ENCODE measurements at regions not wholly inside any gene's neighbourhood (a gene's known extent, or its start where the extent isn't known, plus 50 kb on each side); places are given as distances from the start of the nearest gene placed in this dataset.

DNA sequence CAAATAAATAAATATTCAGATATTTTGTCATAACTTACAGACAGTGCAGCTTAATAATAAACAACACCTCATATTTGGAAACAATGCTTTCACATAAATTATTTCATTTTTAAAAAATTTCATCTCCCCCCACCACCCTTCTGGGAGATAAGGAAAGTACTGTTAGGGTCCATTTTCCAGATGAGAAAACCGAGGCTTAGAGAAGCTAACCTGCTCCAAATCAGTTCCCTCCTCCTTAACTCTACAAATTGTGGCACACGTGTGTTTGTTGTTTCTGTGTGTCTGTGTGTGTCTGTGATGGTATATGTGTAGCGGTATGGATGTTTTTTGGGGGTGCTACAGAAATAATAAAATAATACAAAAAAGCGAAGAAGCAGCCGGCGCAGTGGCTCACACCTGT, 54.2 kb upstream of the NAA20 start:
- POLR2A ChIA-PET: no interaction called here
- no peak for ATAC-seq
- no peak for FAIRE-seq
- H4K20me1 ChIP-seq (ENCODE audit: insufficient read depth, low read length): no peaks in the 10 kb centered on the region
- 98% methylated on average over 6 of the region's 6 CpGs for WGBS (ENCODE audit: low lambda C conversion rate)
- in situ Hi-C loops (cut with HindIII; ENCODE audit: extremely low pct_ligation_motif_present, low pct_unique_long_range_greater_than_20kb): no loop called here
- H3K27me3 ChIP-seq (ENCODE audit: control insufficient read depth in 1 of 2, insufficient read depth in 2 of 2, low read length in 2 of 2): no peaks in the 10 kb centered on the region
- H3K79me2 ChIP-seq (ENCODE audit: insufficient read depth, low read length): no peaks in the 10 kb centered on the region
- no peak overlapping the region for H2AFZ ChIP-seq (ENCODE audit: low read length)
- H3K4me2 ChIP-seq (ENCODE audit: low read depth, low read length): no peak overlapping the region
- no peak overlapping the region for H3K27ac ChIP-seq (ENCODE audit: extremely low read length, insufficient read depth, low read length)
- TF ChIP-seq ZNF629 (CRISPR knock-in tag; conservative IDR thresholded peaks at IDR 0.05) (peak; percentile 89), ZNF275 (CRISPR knock-in tag; IDR thresholded peaks at IDR 0.05; ENCODE audit: borderline replicate concordance) (no peak), ZNF570 (CRISPR knock-in tag; IDR thresholded peaks at IDR 0.05; ENCODE audit: borderline replicate concordance) (no peak), ZNF33A (CRISPR knock-in tag; IDR thresholded peaks at IDR 0.05; ENCODE audit: borderline replicate concordance) (0 out of 2 replicates have a peak, but pooled peaks have one; percentile 55), ARNTL (CRISPR knock-in tag; IDR thresholded peaks at IDR 0.05) (no peak), ZNF670 (CRISPR knock-in tag; IDR thresholded peaks at IDR 0.05; ENCODE audit: borderline replicate concordance) (0 out of 2 replicates have a peak, but pooled peaks have one; percentile 44)
- TF ChIP-seq, protein P1, sequence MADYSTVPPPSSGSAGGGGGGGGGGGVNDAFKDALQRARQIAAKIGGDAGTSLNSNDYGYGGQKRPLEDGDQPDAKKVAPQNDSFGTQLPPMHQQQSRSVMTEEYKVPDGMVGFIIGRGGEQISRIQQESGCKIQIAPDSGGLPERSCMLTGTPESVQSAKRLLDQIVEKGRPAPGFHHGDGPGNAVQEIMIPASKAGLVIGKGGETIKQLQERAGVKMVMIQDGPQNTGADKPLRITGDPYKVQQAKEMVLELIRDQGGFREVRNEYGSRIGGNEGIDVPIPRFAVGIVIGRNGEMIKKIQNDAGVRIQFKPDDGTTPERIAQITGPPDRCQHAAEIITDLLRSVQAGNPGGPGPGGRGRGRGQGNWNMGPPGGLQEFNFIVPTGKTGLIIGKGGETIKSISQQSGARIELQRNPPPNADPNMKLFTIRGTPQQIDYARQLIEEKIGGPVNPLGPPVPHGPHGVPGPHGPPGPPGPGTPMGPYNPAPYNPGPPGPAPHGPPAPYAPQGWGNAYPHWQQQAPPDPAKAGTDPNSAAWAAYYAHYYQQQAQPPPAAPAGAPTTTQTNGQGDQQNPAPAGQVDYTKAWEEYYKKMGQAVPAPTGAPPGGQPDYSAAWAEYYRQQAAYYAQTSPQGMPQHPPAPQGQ (CRISPR knock-in tag; IDR thresholded peaks at IDR 0.05; ENCODE audit: borderline replicate concordance): no peak
- CTCF ChIA-PET (ENCODE audit: low intra/inter-chr PET ratio, low total read pairs): no interaction called here
- no peak for DNase-seq (ENCODE audit: low spot score)
- H3K9me3 ChIP-seq (ENCODE audit: low read length): no peaks in the 10 kb centered on the region
- H3K4me1 ChIP-seq (ENCODE audit: insufficient read depth, low read length): peaks cover 65% of the 10 kb centered on the region
- no peak overlapping the region for H3K4me3 ChIP-seq (replicated peaks in 1 of 3; ENCODE audit: insufficient read depth in 1 of 3, low read depth in 2 of 3, low read length in 3 of 3)
- no peak overlapping the region for H3K9ac ChIP-seq (ENCODE audit: insufficient read depth, low read depth, low read length)
- intact Hi-C loops (cut with micrococcal nuclease; ENCODE audit: unreplicated experiment): no loop called here
- no peaks in the 10 kb centered on the region for H3K36me3 ChIP-seq (replicated peaks in 1 of 2; ENCODE audit: control insufficient read depth in 1 of 2, insufficient read depth in 2 of 2, low read length in 2 of 2)
- BruUV-seq (replicated peaks): no TSS peak

All from HepG2 (cell line).